ENCODE measurements at regions not wholly inside any gene's neighbourhood (a gene's known extent, or its start where the extent isn't known, plus 50 kb on each side); places are given as distances from the start of the nearest gene placed in this dataset.

DNA sequence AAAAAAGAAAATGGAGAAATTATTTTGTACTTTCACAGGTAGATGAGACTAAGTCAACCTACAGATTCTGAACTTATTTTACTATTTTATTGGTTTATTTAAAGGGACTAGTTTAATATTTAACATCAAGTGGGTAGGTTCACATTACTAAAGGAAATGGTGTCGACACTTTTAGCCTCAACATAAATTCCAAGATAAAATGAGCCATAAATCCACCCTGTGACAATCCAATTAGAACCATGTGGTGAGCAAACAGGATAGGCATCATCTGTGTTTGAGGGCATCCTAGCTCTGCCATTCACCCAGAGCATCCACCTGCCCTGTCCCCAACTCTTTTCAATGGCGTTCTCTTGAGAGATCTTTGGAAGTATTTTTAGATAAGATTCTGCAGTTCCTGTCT lies 92.8 kb upstream of the PMFBP1 start:
- H3K4me3 ChIP-seq (ENCODE audit: low read depth, low read length) = no peak overlapping the region
- no peak for DNase-seq (ENCODE audit: low read depth)
- TF ChIP-seq, protein P1, sequence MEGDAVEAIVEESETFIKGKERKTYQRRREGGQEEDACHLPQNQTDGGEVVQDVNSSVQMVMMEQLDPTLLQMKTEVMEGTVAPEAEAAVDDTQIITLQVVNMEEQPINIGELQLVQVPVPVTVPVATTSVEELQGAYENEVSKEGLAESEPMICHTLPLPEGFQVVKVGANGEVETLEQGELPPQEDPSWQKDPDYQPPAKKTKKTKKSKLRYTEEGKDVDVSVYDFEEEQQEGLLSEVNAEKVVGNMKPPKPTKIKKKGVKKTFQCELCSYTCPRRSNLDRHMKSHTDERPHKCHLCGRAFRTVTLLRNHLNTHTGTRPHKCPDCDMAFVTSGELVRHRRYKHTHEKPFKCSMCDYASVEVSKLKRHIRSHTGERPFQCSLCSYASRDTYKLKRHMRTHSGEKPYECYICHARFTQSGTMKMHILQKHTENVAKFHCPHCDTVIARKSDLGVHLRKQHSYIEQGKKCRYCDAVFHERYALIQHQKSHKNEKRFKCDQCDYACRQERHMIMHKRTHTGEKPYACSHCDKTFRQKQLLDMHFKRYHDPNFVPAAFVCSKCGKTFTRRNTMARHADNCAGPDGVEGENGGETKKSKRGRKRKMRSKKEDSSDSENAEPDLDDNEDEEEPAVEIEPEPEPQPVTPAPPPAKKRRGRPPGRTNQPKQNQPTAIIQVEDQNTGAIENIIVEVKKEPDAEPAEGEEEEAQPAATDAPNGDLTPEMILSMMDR (IDR thresholded peaks at IDR 0.05; ENCODE audit: insufficient read depth, low read length) = no peak

DNA sequence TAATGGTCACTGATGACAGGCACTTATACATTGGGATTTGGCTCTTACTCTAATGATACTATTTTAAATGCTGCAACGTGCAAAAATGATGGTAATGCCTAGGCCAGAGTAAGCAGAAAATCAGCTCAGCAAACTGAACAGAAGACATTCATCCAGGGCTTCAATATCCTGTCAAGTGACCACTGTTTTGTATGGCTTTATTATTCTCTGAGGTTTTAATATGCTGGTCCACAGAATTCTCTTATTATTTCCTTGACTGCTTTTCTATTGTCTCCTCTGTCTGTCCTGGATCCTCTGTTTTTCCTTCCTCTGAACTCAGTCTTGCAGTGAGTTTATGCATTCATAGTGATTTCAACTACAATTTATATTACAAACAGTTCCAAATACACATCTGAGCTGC lies 90.8 kb upstream of the PMFBP1 start:
- no peak for DNase-seq (ENCODE audit: low read depth)
- no peak overlapping the region for H3K4me3 ChIP-seq (ENCODE audit: low read depth, low read length)
- TF ChIP-seq, protein P1 (IDR thresholded peaks at IDR 0.05; ENCODE audit: insufficient read depth, low read length) = no peak

DNA sequence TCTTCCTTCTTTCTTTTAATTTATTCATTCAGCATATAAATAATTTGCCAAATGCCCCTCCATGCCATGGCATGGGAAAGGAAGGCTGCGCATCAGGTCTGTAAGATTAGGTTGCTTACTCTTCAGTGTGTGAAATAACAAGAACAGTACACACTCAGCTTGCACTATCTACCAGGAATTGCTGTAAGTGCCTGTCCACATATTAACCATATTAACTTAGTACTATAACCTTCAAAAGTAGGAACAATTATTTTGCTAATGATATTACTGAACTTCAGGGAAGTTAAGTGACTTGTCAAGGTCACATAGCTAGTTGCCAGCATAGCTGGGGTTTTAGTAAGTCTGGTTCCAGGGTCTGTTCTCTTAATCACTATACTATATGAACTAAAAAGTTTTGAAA lies 89.2 kb upstream of the PMFBP1 start:
- H3K4me3 ChIP-seq (ENCODE audit: low read depth, low read length) = no peak overlapping the region
- no peak for DNase-seq (ENCODE audit: low read depth)
- TF ChIP-seq, protein P1 (IDR thresholded peaks at IDR 0.05; ENCODE audit: insufficient read depth, low read length) = no peak

DNA sequence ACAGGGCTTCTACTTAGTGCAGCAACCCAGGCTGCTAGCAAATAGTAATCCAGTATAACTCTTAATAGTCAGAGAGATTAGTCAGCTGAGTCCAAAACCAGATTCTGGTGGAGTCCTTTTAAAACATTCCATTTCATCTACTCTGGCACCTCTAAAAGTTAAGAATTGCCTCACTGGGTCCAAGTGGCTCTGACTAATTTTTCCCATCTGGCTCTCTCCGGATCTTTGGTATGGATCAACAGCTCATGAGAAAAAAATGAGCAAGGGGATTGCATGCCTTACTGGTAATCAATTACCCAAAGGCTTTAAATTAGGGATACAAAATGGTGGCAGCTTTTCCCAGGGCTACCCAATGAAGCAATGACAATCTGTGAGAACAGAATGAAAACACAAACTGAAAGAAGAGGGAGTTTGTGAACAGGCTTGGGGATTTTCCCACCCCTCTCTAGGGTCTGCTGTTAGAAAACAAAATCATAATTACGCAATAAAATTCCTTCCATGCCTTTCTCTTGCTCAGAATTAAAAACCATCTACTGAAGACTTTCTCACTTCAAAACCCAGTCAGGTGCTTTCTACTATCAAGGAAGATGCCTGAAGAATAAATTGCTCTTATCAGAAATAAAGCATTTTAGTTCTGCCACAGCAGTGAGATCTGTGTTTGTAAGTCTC lies 84.6 kb upstream of the PMFBP1 start:
- DNase-seq (ENCODE audit: low read depth) = peak; percentile 91
- H3K4me3 ChIP-seq (ENCODE audit: low read depth, low read length) = no peak overlapping the region
- TF ChIP-seq, protein P1 (IDR thresholded peaks at IDR 0.05; ENCODE audit: insufficient read depth, low read length) = no peak

DNA sequence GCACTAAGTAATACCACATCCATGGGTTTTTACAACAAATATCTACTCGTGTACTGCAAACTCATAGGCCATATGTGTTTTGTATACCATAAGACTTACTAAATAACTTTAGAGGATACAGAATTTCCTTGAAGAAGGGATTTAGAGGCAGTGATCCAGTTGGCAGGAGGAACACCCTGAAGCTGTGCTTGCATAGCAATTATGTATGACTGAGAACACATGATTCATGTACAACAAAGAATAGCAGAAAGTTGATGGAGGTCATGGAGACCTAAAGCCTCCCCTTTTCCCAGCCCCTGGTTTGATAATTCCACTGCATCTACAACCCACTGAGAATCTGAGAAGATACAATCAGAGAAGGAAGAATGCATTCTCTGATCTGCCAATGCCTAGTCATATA lies 83.8 kb upstream of the PMFBP1 start:
- H3K4me3 ChIP-seq (ENCODE audit: low read depth, low read length) = no peak overlapping the region
- TF ChIP-seq, protein P1 (IDR thresholded peaks at IDR 0.05; ENCODE audit: insufficient read depth, low read length) = no peak
- peak; percentile 41 for DNase-seq (ENCODE audit: low read depth)

GRCh38 chr16:72247821-72248253 lies 75.9 kb upstream of the PMFBP1 start:
- peak; percentile 66 for DNase-seq (ENCODE audit: low read depth)
- TF ChIP-seq, protein P1 (IDR thresholded peaks at IDR 0.05; ENCODE audit: insufficient read depth, low read length) = no peak
- no peak overlapping the region for H3K4me3 ChIP-seq (ENCODE audit: low read depth, low read length)

DNA sequence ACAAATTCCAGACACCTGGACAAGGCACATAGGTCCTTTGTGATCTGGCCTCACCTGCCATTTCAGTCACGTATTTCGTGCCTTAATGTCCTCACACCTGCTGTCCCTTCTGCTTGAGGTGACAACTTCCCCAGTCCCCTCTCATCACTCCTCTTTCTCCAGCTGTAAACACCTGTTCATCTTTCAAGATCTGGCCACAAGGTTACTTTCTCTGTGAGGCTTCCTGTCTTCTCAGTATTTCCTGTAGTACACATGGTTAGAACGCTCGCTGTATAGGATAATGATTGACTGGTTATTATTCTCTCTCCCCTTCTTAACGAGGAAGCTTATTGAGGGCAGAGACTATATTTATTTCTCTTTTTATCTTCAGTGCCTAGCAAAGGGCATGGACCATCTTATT lies 74.5 kb upstream of the PMFBP1 start:
- no peak overlapping the region for H3K4me3 ChIP-seq (ENCODE audit: low read depth, low read length)
- TF ChIP-seq, protein P1 (IDR thresholded peaks at IDR 0.05; ENCODE audit: insufficient read depth, low read length) = no peak
- no peak for DNase-seq (ENCODE audit: low read depth)

Measured in fibroblast of the aortic adventitia (primary cell).